Activated B cell treated with CpG ODN at 0.5 μM for 24 hours (primary cell): ENCODE measurements at regions not wholly inside any gene's neighbourhood (a gene's known extent, or its start where the extent isn't known, plus 50 kb on each side); places are given as distances from the start of the nearest gene placed in this dataset.

Experiments used
- ATAC-seq: fragments of 200-7000 bp; cut with Tn5 transposase; one replicate; pipeline ENCODE4 v1.10.0; 2021; ENCODE audit warnings: low read depth, mild to moderate bottlenecking, moderate library complexity
- CTCF ChIA-PET: fragments of 350-600 bp; sonication (Branson Sonifier 250); formaldehyde crosslinking; loops from one replicate; lab custom pipeline; 2021; ENCODE audit warnings: antibody characterized with exemption; lab: Charles Lee
- POLR2A ChIA-PET: fragments of 350-600 bp; sonication (Branson Sonifier 250); formaldehyde crosslinking; loops from one replicate; lab custom pipeline; 2021; ENCODE audit warnings: antibody characterized with exemption; lab: Charles Lee
- DNase-seq: peaks from one replicate; pipeline ENCODE4 v3.0.0; 2022
- H3K27ac Mint-ChIP-seq: one replicate; pipeline ENCODE4 v1.8.0; 2020; ENCODE audit warnings: mixed read lengths
- H3K27me3 Mint-ChIP-seq: one replicate; pipeline ENCODE4 v1.8.0; 2021; ENCODE audit warnings: mixed read lengths
- H3K36me3 Mint-ChIP-seq: one replicate; pipeline ENCODE4 v1.8.0; 2021; ENCODE audit warnings: low read depth, mixed read lengths
- H3K4me1 Mint-ChIP-seq: one replicate; pipeline ENCODE4 v1.8.0; 2021; ENCODE audit warnings: mixed read lengths
- H3K4me3 Mint-ChIP-seq: one replicate; pipeline ENCODE4 v1.8.0; 2020; ENCODE audit warnings: mild to moderate bottlenecking, mixed read lengths
- H3K9me3 Mint-ChIP-seq: one replicate; pipeline ENCODE4 v1.8.0; 2020; ENCODE audit warnings: mixed read lengths
- intact Hi-C: fragments of 100-400 bp; cut with micrococcal nuclease; formaldehyde crosslinking; loops from one replicate; pipeline ENCODE4 v1.15.1; 2024
- TF ChIP-seq, protein P1 (sequence below): fragments of 200-600 bp; IDR thresholded peaks from one replicate; pipeline ENCODE4 v1.8.0; 2022; ENCODE audit warnings: antibody characterized with exemption, mild to moderate bottlenecking

DNA sequence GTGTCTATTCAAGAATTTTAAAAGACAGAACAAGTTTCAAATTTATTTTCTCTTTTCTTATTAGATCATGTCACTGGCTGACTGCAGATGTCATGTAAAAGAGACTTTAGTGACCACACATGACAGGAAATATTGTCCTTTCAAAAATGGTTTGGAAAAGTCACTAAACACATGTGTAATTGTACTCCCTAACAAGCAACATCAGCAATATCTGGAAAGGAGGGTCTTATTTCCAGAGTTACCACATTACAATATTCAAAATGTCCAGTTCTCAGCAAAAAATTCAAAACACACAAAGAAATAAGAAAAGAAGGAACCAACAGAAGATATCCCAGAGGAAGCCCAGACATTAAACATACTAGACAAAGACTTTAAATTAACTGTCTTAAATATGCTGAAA is 197.1 kb downstream of the EN1 start:
- Mint-ChIP-seq H3K27me3 (peaks cover 7% of the 10 kb centered on the region), H3K4me3 (no peak overlapping the region), H3K9me3 (peaks cover 11% of the 10 kb centered on the region), H3K4me1 (no peaks in the 10 kb centered on the region), H3K27ac (no peak overlapping the region), H3K36me3 (no peaks in the 10 kb centered on the region)
- ChIA-PET CTCF (no interaction called here), POLR2A (no interaction called here)
- TF ChIP-seq, protein P1, sequence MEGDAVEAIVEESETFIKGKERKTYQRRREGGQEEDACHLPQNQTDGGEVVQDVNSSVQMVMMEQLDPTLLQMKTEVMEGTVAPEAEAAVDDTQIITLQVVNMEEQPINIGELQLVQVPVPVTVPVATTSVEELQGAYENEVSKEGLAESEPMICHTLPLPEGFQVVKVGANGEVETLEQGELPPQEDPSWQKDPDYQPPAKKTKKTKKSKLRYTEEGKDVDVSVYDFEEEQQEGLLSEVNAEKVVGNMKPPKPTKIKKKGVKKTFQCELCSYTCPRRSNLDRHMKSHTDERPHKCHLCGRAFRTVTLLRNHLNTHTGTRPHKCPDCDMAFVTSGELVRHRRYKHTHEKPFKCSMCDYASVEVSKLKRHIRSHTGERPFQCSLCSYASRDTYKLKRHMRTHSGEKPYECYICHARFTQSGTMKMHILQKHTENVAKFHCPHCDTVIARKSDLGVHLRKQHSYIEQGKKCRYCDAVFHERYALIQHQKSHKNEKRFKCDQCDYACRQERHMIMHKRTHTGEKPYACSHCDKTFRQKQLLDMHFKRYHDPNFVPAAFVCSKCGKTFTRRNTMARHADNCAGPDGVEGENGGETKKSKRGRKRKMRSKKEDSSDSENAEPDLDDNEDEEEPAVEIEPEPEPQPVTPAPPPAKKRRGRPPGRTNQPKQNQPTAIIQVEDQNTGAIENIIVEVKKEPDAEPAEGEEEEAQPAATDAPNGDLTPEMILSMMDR: no peak
- DNase-seq: no peak
- ATAC-seq: no peak
- intact Hi-C loops: no loop called here

DNA sequence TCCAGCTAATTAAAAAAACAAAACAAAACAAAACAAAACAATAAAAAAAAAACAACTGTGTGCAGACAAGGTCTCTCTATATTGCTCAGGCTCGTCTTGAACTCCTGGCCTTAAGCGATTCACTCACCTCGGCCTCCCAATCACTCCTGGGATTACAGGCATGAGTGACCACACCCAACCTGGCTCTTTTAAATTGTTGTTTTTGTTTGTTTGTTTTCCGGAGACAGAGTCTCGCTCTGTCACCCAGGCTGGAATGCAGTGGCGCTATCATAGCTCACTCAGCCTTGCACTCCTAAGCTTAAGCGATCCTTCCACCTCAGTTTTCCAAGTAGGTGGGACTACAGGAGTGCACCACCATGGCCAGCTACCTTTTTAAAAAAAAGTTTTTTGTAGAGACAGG is 201.6 kb downstream of the EN1 start:
- ChIA-PET CTCF (no interaction called here), POLR2A (interaction anchor here (0.6 kb wide), 1 partner anchor 68 kb away, joined by 3 read pairs; no protein-coding TSS in a partner anchor)
- Mint-ChIP-seq H3K9me3 (peaks cover 4% of the 10 kb centered on the region), H3K27ac (no peak overlapping the region), H3K27me3 (peaks cover 7% of the 10 kb centered on the region), H3K36me3 (no peaks in the 10 kb centered on the region), H3K4me3 (no peak overlapping the region), H3K4me1 (no peaks in the 10 kb centered on the region)
- ATAC-seq (no peak), DNase-seq (no peak)
- TF ChIP-seq, protein P1: no peak
- intact Hi-C loops: no loop called here

DNA sequence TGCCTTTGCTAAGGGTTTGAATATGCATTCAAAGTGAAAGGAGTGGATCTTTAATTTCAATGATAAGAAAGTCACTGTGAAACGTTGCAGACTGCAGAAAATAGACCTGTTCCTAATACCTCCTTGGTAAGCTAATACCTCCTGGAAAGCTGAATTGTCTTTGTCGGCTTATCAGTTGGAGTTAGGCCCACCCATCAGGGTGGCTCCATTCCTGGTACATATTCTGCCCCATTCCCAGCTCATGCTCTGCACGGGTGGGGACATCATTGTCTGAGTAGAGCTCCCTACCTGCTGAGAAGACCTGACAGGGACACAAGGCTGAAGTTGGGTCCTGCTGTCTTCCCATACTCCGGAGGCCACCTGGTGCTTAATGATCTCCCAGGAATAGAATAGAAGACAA is 203.3 kb downstream of the EN1 start:
- Mint-ChIP-seq H3K27me3 (peaks cover 3% of the 10 kb centered on the region), H3K27ac (no peak overlapping the region), H3K4me3 (no peak overlapping the region), H3K4me1 (no peaks in the 10 kb centered on the region), H3K36me3 (no peaks in the 10 kb centered on the region), H3K9me3 (peaks cover 3% of the 10 kb centered on the region)
- no peak for ATAC-seq
- intact Hi-C loops: no loop called here
- DNase-seq: no peak
- POLR2A ChIA-PET: no interaction called here
- CTCF ChIA-PET: no interaction called here
- TF ChIP-seq, protein P1: no peak

DNA sequence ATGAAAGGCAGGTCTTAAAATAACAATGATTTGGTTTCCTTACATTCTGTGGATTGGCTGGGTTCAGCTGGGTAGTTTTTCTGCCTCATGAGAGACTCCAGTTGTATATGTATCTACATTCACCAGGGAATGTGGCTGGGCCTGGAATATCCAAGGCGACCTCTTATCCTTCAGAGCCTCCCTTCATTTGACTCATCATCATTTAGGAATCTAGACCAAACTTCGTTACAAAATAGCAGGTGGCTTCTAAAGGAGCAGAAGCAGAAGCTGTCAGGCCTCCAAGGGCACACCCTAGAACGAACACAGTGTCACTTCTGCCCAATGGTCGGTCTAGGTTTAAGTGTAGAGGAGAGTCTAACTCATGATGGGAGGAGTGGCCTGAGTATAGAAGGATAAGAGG is 204.2 kb downstream of the EN1 start:
- H3K4me3 Mint-ChIP-seq: no peak overlapping the region
- no peak overlapping the region for H3K27ac Mint-ChIP-seq
- DNase-seq: no peak
- no peaks in the 10 kb centered on the region for H3K4me1 Mint-ChIP-seq
- CTCF ChIA-PET: no interaction called here
- no peak for ATAC-seq
- TF ChIP-seq, protein P1: no peak
- POLR2A ChIA-PET: no interaction called here
- H3K9me3 Mint-ChIP-seq: peaks cover 3% of the 10 kb centered on the region
- intact Hi-C loops: no loop called here
- no peaks in the 10 kb centered on the region for H3K36me3 Mint-ChIP-seq
- H3K27me3 Mint-ChIP-seq: peaks cover 3% of the 10 kb centered on the region

DNA sequence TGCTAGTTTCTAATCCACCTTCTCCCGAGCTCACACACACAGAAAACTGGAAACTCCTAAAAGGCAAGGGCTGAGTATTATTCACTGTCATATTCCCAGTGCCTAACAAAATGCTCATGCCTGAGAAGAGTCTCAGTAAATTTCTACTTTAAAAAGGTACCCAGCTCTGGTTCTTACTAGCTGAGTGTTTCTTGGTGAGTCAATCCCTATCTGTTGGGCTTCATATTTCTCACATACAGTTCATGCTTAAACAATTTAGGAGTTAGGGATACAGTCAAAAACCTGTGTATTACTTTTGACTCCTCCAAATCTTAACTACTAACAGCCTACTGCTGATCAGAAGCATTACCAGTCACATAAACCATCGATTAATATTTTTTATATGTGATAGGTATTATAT is 204.9 kb downstream of the EN1 start:
- TF ChIP-seq, protein P1: no peak
- ChIA-PET CTCF (no interaction called here), POLR2A (no interaction called here)
- H3K27ac Mint-ChIP-seq: no peak overlapping the region
- no peaks in the 10 kb centered on the region for H3K36me3 Mint-ChIP-seq
- no peaks in the 10 kb centered on the region for H3K4me1 Mint-ChIP-seq
- intact Hi-C loops: no loop called here
- no peak for ATAC-seq
- H3K9me3 Mint-ChIP-seq: peaks cover 3% of the 10 kb centered on the region
- H3K4me3 Mint-ChIP-seq: no peak overlapping the region
- H3K27me3 Mint-ChIP-seq: peaks cover 3% of the 10 kb centered on the region
- DNase-seq: no peak
